BJ (cell line): ENCODE measurements at regions not wholly inside any gene's neighbourhood (a gene's known extent, or its start where the extent isn't known, plus 50 kb on each side); places are given as distances from the start of the nearest gene placed in this dataset.
A peak's percentile ranks its signal among the peaks of the same experiment; 100 is the strongest.

ENCODE experiments used
- CTCF ChIA-PET: fragments of 350-600 bp; formaldehyde crosslinking; extraction: SDS; loops from one replicate; lab custom pipeline; 2021; ENCODE audit warnings: antibody characterized with exemption, inconsistent platforms; lab: Yijun Ruan, JAX
- POLR2A ChIA-PET: fragments of 300-600 bp; sonication (Branson Sonifier 250); formaldehyde crosslinking; extraction: SDS; loops from one replicate; lab custom pipeline; 2021; ENCODE audit warnings: antibody characterized with exemption; lab: Charles Lee
- DNase-seq: peaks from one replicate; pipeline ENCODE4 v3.0.0-alpha.2; 2011; ENCODE audit warnings: low read depth
- H3K27me3 ChIP-seq: 2 replicates; pipeline ENCODE4 v1.6.0; 2011; ENCODE audit warnings: low read length; ENCODE audit not compliant: control insufficient read depth, insufficient read depth
- H3K36me3 ChIP-seq: 2 replicates; pipeline ENCODE4 v1.5.1; 2011; ENCODE audit warnings: low read length; ENCODE audit not compliant: control insufficient read depth, insufficient read depth
- H3K4me3 ChIP-seq: 2 replicates; pipeline ENCODE4 v1.5.1; 2011; ENCODE audit warnings: low read depth, mild to moderate bottlenecking, control low read depth, low read length
- TF ChIP-seq, protein P1 (sequence below): IDR thresholded peaks from 2 replicates; pipeline ENCODE4 v1.5.1; 2011; ENCODE audit warnings: low read depth, mild to moderate bottlenecking, control low read depth, inconsistent platforms, low read length, moderate library complexity; ENCODE audit not compliant: insufficient read depth

DNA sequence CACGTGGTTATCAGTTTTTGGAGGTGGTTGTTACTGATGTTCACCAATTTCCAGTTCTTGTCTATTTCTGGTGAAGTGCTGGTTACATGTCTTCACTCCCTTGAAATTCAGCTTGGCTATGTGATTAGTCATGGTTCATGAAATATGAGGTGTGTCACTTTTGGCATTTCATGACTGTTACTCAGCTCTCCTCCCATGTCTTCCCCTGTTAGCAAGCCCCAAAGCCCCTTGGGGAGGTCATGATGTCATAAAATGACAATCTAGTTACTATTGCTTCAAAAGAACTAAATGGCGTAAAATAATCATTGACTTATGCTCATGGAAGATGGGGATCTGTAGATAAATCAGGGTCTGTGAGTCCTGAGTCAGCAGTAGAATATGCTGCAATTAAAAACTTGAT is 425.1 kb downstream of the SETD4 start:
- Histone ChIP-seq H3K27me3 (no peaks in the 10 kb centered on the region), H3K4me3 (no peak overlapping the region), H3K36me3 (no peaks in the 10 kb centered on the region)
- DNase-seq, result peak; percentile 90
- CTCF ChIA-PET, result no interaction called here
- POLR2A ChIA-PET, result no interaction called here
- TF ChIP-seq, protein P1, sequence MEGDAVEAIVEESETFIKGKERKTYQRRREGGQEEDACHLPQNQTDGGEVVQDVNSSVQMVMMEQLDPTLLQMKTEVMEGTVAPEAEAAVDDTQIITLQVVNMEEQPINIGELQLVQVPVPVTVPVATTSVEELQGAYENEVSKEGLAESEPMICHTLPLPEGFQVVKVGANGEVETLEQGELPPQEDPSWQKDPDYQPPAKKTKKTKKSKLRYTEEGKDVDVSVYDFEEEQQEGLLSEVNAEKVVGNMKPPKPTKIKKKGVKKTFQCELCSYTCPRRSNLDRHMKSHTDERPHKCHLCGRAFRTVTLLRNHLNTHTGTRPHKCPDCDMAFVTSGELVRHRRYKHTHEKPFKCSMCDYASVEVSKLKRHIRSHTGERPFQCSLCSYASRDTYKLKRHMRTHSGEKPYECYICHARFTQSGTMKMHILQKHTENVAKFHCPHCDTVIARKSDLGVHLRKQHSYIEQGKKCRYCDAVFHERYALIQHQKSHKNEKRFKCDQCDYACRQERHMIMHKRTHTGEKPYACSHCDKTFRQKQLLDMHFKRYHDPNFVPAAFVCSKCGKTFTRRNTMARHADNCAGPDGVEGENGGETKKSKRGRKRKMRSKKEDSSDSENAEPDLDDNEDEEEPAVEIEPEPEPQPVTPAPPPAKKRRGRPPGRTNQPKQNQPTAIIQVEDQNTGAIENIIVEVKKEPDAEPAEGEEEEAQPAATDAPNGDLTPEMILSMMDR, result no peak

- H3K36me3 ChIP-seq, result no peaks in the 10 kb centered on the region
- DNase-seq, result no peak
- no peak overlapping the region for H3K4me3 ChIP-seq
- no peaks in the 10 kb centered on the region for H3K27me3 ChIP-seq
- CTCF ChIA-PET, result interaction anchor here (0.6 to 1.2 kb wide), 2 partner anchors 65 to 207 kb away, joined by 3 to 6 read pairs; no protein-coding TSS in a partner anchor
- TF ChIP-seq, protein P1, result no peak
- POLR2A ChIA-PET, result no interaction called here
Measured at GRCh38 chr21:35633501-35633900, 426.8 kb downstream of the SETD4 start.

DNA sequence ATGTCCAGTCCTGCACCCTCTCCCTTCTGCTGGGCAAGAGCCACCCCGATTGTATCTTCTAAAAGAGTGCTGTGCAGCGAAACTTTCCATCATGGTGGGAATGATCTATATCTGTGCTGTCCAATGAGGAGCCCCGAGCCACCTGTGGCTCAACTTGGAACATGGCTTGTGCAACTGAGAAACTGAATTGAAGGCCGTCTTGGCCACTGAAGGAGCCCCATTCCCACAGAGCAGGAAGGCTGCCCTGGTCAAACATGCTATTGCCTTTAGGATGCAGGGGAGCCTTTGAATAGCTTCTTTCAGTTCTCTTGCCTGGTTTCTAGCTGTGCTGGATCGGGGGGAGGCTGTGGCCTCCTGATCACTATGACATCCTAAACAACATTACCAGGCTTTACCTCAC is 427.6 kb downstream of the SETD4 start:
- CTCF ChIA-PET, result interaction anchor here (0.6 kb wide), 1 partner anchor 66 kb away, joined by 3 read pairs; no protein-coding TSS in a partner anchor
- POLR2A ChIA-PET, result no interaction called here
- DNase-seq, result no peak
- Histone ChIP-seq H3K27me3 (no peaks in the 10 kb centered on the region), H3K4me3 (no peak overlapping the region), H3K36me3 (no peaks in the 10 kb centered on the region)
- TF ChIP-seq, protein P1, result no peak

GRCh38 chr21:35628316-35628715 is 432.0 kb downstream of the SETD4 start:
- TF ChIP-seq, protein P1, result no peak
- Histone ChIP-seq H3K27me3 (no peaks in the 10 kb centered on the region), H3K4me3 (no peak overlapping the region), H3K36me3 (no peaks in the 10 kb centered on the region)
- no peak for DNase-seq
- POLR2A ChIA-PET, result no interaction called here
- CTCF ChIA-PET, result interaction anchor here (1.1 kb wide), 1 partner anchor 212 kb away, joined by 3 read pairs; no protein-coding TSS in a partner anchor

DNA sequence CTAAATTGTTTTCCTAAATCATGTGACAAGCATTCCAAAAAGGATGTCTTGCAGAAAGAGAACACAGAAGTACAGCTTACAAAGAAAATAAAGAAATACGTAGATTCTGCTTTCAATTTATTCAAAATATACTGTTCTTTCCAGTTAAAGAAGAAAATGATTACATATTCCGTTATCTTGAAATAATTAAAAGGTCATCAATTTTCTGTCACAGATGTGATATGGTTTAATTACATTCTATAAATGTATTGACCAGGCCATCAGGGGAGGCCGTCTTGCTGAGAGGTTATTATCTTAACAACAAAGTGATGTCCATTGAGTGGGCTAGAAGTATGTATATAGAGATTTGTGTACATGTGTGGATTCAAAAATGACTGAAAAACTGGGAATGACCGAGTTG is 432.9 kb downstream of the SETD4 start:
- POLR2A ChIA-PET, result no interaction called here
- H3K36me3 ChIP-seq, result no peaks in the 10 kb centered on the region
- CTCF ChIA-PET, result no interaction called here
- H3K27me3 ChIP-seq, result no peaks in the 10 kb centered on the region
- TF ChIP-seq, protein P1, result no peak
- H3K4me3 ChIP-seq, result no peak overlapping the region
- no peak for DNase-seq
